Transverse colon (tissue), 3 donors: ENCODE measurements at regions not wholly inside any gene's neighbourhood (a gene's known extent, or its start where the extent isn't known, plus 50 kb on each side); places are given as distances from the start of the nearest gene placed in this dataset.

Source experiments
- POLR2A ChIP-seq: fragments of 450-650 bp; IDR thresholded peaks from one replicate; pipeline ENCODE4 v1.6.1; 2016; ENCODE audit warnings: antibody characterized with exemption, mild to moderate bottlenecking, moderate library complexity
- TF ChIP-seq, protein P1 (sequence below), 5 experiments: fragments of 200-600 bp in 3 of 5; fragments of 450-650 bp in 2 of 5; sonication (generic) in 3 of 5; IDR thresholded peaks; 1 replicate in 2 of 5; 2 replicates in 3 of 5; pipeline ENCODE4 v1.5.1; 2016 to 2017; ENCODE audit warnings: antibody characterized with exemption in 5 of 5, inconsistent platforms in 3 of 5, mild to moderate bottlenecking in 2 of 5, moderate library complexity in 1 of 5

DNA sequence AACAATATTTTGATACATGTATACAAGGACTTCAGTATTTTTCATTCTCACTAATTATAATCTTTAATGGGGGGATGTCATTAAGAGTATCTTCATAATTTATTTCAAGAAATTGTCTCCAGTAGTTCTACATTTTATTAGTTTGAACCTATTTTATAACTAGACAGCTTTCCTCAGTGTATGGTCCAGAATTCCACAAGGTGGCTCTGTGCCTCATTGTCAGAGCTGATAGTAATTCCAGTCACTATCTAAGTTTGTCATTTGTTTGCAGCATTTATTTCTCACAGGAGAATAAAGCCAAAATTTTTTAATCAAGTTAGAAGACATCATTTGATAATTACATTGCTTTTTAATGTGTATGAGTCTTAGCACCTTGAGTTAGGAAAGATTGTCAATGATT is 1633.0 kb upstream of the PCDH20 start:
- TF ChIP-seq, protein P1, sequence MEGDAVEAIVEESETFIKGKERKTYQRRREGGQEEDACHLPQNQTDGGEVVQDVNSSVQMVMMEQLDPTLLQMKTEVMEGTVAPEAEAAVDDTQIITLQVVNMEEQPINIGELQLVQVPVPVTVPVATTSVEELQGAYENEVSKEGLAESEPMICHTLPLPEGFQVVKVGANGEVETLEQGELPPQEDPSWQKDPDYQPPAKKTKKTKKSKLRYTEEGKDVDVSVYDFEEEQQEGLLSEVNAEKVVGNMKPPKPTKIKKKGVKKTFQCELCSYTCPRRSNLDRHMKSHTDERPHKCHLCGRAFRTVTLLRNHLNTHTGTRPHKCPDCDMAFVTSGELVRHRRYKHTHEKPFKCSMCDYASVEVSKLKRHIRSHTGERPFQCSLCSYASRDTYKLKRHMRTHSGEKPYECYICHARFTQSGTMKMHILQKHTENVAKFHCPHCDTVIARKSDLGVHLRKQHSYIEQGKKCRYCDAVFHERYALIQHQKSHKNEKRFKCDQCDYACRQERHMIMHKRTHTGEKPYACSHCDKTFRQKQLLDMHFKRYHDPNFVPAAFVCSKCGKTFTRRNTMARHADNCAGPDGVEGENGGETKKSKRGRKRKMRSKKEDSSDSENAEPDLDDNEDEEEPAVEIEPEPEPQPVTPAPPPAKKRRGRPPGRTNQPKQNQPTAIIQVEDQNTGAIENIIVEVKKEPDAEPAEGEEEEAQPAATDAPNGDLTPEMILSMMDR (IDR thresholded peaks at IDR 0.05) = no peak
- no peak for TF ChIP-seq POLR2A
